ENCODE measurements at regions not wholly inside any gene's neighbourhood (a gene's known extent, or its start where the extent isn't known, plus 50 kb on each side); places are given as distances from the start of the nearest gene placed in this dataset.
"Not testable (repeated sequence)": the region's sequence is repeated elsewhere in the genome, so short reads cannot be mapped to it uniquely, and the experiment has no call there.

GRCh38 chr6:170006071-170006899 is 254.9 kb downstream of the ERMARD start:
- DNase-seq (ENCODE audit: low read depth in 3 of 3, low spot score in 2 of 3): no peak

- DNase-seq (ENCODE audit: low read depth in 3 of 3, low spot score in 2 of 3): no peak
These were observed 254.2 kb downstream of the ERMARD start for GRCh38 chr6:170005665-170006064.

DNA sequence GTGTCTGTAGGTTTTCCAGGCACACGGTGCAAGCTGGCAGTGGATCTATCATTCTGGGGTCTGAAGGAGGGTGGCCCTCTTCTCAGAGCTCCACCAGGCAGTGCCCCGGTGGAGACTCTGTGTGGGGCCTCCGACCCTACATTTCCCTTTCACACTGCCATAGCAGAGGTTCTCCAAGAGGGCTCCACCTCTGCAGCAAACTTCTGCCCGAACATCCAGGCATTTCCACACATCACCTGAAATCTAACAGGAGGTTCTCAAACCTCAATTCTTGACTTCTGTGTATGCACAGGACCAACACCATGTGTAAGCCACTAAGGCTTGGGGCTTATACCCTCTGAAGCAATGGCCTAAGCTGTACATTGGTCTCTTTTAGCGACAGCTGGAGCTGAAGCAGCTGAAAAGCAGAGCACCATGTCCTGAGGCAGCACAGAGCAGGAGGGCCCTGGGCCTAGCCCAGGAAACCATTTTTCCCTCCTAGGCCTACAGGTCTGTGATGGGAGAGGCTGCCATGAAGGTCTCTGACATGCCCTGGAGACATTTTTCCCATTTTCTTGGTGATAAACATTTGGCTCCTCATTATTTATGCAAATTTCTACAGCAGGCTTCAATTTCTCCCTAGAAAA is 253.3 kb downstream of the ERMARD start:
- DNase-seq (ENCODE audit: low read depth in 3 of 3, low spot score in 2 of 3): no peak

DNA sequence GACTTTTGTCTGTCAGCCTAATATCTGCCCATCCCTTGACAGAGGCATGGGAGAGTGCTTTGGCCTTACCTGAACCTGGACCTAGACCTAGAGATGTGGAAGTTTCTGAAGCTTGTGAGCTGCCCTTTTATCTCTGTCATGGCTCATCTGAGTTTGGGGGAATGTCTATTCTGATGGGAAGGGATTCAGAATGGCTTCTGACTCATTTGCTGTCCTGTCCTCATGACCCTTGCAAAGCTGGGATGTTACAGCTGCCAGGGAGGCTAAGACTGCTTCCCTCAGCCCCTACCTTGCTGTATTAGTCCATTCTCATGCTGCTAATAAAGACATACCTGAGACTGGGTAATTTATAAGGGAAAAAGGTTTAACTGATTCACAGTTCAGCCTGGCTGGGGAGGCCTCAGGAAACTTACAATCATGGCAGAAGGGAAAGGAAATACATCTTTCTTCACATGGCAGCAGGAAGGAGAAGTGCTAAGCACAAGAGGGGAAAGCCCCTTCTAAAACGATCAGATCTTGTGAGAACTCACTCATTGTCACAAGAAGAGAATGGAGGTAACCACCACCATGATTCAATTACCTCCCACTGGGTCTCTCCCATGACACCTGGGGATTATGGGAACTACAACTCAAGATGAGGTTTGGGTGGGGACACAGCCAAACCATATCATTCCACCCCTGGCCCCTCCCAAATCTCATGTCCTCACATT is 252.2 kb downstream of the ERMARD start:
- no peak for DNase-seq (ENCODE audit: low read depth in 3 of 3, low spot score in 2 of 3)

DNA sequence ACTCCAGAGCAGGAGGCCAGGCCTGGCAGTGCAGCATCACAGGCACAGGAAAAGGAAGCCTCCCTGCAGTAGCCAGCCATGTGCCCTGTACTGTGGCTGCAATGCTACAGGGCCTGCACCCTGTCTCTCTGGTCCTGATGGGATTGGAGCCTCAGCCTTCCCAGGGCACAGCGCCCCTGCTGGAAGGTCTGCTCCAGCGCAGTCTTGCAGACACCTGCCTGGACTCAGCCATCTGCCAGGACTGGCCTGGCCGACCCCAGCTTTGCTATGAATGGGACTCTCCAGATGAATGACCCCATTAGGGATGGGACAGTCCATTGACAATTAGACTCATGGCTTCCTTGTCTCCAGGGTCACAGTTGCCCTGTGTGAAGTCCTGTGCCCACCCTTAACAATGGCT is 251.6 kb downstream of the ERMARD start:
- DNase-seq (ENCODE audit: low read depth in 3 of 3, low spot score in 2 of 3): no peak

DNA sequence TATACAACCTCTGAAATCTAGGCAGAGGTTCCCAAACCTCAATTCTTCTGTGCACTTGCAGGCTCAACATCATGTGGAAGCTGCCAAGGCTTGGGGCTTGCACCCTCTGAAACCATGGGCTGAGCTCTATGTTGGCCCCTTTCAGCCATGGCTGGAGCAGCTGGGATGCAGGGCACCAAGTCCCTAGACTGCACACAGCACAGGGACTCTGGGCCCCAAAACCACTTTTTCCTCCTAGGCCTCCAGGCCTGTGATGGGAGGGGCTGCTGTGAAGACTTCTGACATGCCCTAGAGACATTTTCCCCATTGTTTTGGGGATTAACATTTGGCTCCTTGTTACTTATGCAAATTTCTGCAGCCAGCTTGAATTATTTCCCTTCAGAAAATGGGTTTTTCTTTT is 250.4 kb downstream of the ERMARD start:
- DNase-seq (ENCODE audit: low read depth in 3 of 3, low spot score in 2 of 3): not testable (repeated sequence)

DNA sequence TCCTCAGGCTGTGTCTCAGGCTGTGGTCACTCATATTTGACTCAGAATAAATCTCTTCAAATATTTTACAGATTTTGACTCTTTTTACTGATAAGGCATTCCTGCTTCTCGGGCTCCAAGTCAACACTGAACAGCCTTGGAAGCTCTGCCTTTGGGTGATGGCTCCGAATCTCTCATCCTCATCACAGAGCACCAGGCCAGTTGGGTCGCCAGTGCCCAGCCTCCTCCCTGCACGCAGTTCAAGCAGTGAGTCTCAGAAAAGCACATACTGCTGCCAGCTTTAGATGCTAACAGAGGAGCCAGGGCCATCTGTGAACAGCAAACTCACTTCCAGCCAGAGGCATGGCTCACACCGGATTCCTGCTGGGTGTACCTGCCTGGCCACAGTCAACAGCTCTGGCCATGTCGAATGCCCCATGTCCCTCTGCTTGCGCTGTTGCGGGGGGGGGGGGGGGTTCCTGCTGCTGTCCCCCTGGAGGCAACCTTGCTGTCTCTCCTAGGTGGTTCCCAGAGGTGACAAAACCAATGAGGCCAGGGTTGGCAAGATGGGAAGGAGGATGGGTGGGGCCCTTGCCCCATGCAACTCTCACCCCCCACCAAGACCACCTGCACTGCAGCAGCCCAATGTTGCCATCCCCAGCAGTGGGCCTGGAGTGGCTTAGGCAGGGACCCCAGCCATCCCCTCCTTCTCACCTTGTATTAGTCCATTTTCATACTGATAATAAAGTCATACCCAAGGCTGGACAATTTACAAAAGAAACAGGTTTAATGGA is 248.8 kb downstream of the ERMARD start:
- no peak for DNase-seq (ENCODE audit: low read depth in 3 of 3, low spot score in 2 of 3)

GRCh38 chr6:169999367-169999766 is 247.9 kb downstream of the ERMARD start:
- DNase-seq (ENCODE audit: low read depth in 3 of 3, low spot score in 2 of 3): no peak

DNA sequence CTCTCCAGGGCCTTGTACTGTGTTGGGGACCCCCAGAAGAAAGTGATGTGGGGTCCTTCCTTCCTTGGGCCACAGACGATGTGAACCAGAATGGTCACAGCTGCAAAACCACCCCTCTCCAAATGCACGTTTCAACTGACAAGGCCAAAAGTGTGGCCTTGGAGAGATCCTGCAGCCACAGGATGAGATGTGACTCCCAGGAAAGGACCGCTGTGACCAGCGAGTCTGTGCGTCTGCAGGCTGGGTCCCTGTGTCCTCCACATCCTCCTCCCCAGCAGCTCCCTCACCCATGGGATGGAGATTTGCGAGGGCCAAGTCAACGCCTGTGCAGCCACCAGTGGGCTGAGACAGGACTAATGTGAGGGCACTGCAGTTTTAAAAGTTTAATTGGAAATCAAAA is 247.0 kb downstream of the ERMARD start:
- DNase-seq (ENCODE audit: low read depth in 3 of 3, low spot score in 2 of 3): no peak

GRCh38 chr6:169997930-169998218 is 246.5 kb downstream of the ERMARD start:
- DNase-seq (ENCODE audit: low read depth in 3 of 3, low spot score in 2 of 3): no peak

DNA sequence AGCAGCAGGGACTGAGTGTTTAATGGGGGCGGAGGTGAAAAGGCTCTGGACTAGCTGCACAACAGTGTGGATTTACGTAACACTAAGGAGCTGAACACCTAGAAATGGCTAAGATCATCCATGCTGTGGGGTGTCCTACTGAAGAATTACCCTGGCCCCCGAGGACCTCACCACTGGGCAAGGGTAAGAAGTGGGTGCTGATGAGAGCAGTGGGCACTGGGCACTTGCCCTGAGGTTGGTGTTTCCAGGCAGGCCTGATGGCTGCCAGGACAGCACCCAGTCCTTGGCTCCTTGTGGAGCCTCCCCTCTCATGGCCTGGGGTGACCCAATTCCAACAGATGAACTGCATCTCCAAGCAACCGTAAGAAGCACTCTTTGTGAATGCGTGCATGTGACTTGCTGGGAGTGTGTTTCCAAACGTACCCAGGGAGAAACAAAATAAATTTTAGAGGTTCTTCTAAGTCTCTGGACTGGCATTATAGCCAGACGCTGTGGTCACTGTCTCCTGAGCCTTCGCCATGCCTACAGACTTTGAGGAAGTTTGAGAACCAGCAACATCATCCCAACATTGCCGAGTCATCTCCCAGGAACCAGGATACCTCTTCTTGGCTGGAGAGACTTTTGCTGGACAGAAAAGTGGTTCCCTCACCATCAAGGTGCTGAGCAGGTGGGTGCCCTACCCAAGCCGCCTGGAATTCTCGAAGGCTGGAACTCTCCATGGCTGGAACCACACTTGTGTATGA is 245.9 kb downstream of the ERMARD start:
- no peak for DNase-seq (ENCODE audit: low read depth in 3 of 3, low spot score in 2 of 3)

GRCh38 chr6:169996378-169997051 is 245.1 kb downstream of the ERMARD start:
- no peak for DNase-seq (ENCODE audit: low read depth in 3 of 3, low spot score in 2 of 3)

DNA sequence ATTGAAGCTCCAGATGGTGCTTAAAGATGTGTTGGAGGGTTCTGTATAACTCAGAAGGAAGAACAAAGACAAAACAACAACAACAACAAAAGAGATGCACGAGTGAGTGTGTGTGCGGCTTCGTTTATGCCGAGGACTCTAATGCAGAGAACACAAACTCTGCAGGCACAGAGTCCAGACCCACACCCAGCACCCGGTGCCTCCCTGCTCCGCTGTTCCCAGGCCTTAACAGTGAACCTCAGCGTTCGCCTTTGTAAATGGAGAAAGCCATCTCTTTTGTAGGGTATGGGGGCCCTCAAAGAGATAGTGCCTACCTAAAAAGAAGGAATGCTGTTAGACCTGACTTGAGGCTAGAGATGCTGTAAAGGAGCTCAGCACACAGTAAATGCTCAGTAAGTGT is 243.3 kb downstream of the ERMARD start:
- no peak for DNase-seq (ENCODE audit: low read depth in 3 of 3, low spot score in 2 of 3)

GRCh38 chr6:169993861-169994481 is 242.5 kb downstream of the ERMARD start:
- DNase-seq (ENCODE audit: low read depth in 3 of 3, low spot score in 2 of 3): no peak

- DNase-seq (ENCODE audit: low read depth in 3 of 3, low spot score in 2 of 3): no peak
These were observed 240.5 kb downstream of the ERMARD start for GRCh38 chr6:169991913-169992312.

DNA sequence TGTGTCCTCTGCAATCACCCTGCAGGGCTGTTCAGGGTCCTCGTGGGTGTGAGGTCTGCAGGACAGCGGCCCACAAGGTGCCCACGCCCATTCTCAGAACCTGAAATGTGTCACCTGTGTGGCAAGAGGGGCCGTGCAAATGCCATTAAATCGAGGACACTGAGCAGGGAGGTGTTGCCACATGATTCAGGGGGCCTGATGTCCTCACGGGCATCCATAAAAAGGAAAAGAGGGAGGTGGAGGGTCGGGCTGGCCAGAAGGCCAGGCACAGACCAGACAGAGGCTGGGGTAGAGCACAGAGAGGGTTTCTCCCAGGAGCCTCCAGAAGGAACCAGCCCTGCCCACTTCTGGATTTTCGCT is 239.6 kb downstream of the ERMARD start:
- no peak for DNase-seq (ENCODE audit: low read depth in 3 of 3, low spot score in 2 of 3)

DNA sequence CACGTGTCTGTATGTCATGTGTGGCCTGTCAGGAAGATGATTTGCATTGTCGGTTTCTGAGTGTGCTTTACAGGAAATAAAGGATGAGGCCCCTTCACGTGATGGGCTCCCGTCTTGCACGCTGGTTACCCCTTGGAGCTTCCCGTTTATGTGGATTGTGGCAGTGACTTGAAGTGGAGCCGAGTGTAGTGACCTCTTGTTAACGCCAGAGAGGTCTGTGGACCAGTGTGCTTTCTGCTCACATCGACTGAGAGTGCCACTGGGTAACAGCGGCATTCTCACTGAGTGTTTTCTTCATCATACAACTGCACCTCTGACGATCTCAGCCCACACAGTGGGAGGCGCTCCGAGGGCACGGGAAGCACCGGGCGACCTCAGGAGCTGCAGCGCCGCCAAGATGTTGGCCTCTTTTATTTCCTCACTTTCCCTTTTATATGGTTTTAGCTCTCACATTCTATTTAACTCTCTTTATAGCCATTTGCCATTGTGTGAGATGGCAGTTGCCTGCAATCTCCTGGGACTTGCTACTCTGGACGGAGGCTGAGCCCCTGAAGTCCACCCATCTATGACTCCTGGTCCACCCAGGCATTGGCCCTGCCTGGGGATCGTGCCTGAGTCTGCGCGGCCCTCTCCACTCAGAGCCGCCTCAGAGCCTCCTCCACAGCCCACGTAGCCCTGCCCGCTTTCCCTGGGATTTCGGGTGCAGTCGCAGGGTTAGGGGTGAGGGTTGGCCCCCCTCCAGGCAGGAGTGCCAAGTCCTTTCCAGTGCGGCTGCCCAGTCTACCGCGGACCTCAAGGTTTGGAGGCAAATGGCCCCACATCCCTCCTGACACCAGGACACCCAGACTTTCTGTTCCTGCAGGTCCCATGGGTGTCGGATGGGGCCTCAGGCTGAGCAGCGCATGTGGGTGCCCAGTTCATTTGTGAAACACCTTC is 238.9 kb downstream of the ERMARD start:
- DNase-seq (ENCODE audit: low read depth in 3 of 3, low spot score in 2 of 3): no peak

DNA sequence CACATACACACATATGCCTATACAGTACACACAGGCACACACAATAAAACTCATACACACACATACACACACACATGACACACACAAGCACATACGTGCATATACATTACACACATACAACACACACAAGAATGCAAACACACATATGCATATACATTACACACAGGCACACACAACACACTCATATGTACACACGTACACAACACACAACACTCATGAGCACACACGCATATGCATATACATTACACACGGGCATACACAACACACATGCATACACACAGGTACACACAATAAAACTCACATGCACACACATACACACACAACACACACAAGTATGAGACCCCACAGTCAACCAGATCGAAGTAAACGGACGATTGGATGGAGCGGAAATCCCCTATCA is 238.2 kb downstream of the ERMARD start:
- DNase-seq (ENCODE audit: low read depth in 3 of 3, low spot score in 2 of 3): no peak
